ENCODE measurements at regions not wholly inside any gene's neighbourhood (a gene's known extent, or its start where the extent isn't known, plus 50 kb on each side); places are given as distances from the start of the nearest gene placed in this dataset.
"Not testable (repeated sequence)": the region's sequence is repeated elsewhere in the genome, so short reads cannot be mapped to it uniquely, and the experiment has no call there.

- no peak for DNase-seq
Observed at GRCh38 chr6:119517428-119517827, 167.9 kb upstream of the MAN1A1 start.

- no peak for DNase-seq
Observed at GRCh38 chr6:119514345-119514744, 164.8 kb upstream of the MAN1A1 start.

GRCh38 chr6:119511024-119511423, 161.5 kb upstream of the MAN1A1 start:
- no peak for DNase-seq

- no peak for DNase-seq
Observed at GRCh38 chr6:119510246-119510645, 160.7 kb upstream of the MAN1A1 start.

- DNase-seq: no peak
Observed at GRCh38 chr6:119506631-119507174, 157.1 kb upstream of the MAN1A1 start.

- DNase-seq: no peak
Observed at GRCh38 chr6:119501798-119502483, 152.4 kb upstream of the MAN1A1 start.

- no peak for DNase-seq
Observed at GRCh38 chr6:119499797-119500196, 150.2 kb upstream of the MAN1A1 start.

GRCh38 chr6:119497988-119498727, 148.6 kb upstream of the MAN1A1 start:
- no peak for DNase-seq

GRCh38 chr6:119495230-119495683, 145.7 kb upstream of the MAN1A1 start:
- DNase-seq: no peak

- DNase-seq: no peak
Observed at GRCh38 chr6:119493980-119494379, 144.4 kb upstream of the MAN1A1 start.

GRCh38 chr6:119491112-119491511, 141.6 kb upstream of the MAN1A1 start:
- not testable (repeated sequence) for DNase-seq

GRCh38 chr6:119490050-119490449, 140.5 kb upstream of the MAN1A1 start:
- not testable (repeated sequence) for DNase-seq

GRCh38 chr6:119484598-119484997, 135.0 kb upstream of the MAN1A1 start:
- DNase-seq: no peak

- no peak for DNase-seq
Observed at GRCh38 chr6:119483908-119484307, 134.3 kb upstream of the MAN1A1 start.

- DNase-seq: no peak
Observed at GRCh38 chr6:119482850-119483285, 133.3 kb upstream of the MAN1A1 start.

- DNase-seq: no peak
Observed at GRCh38 chr6:119481976-119482375, 132.4 kb upstream of the MAN1A1 start.

- DNase-seq: no peak
Observed at GRCh38 chr6:119480961-119481497, 131.5 kb upstream of the MAN1A1 start.

- no peak for DNase-seq
Observed at GRCh38 chr6:119479860-119480655, 130.5 kb upstream of the MAN1A1 start.

- no peak for DNase-seq
Observed at GRCh38 chr6:119476554-119476953, 127.0 kb upstream of the MAN1A1 start.

- DNase-seq: no peak
Observed at GRCh38 chr6:119476024-119476423, 126.5 kb upstream of the MAN1A1 start.

- no peak for DNase-seq
Observed at GRCh38 chr6:119470893-119471542, 121.5 kb upstream of the MAN1A1 start.

- no peak for DNase-seq
Observed at GRCh38 chr6:119467488-119468081, 118.0 kb upstream of the MAN1A1 start.

Data from GF-D8 (cell line).